Peyer's patch (tissue), 4 donors: ENCODE measurements at regions not wholly inside any gene's neighbourhood (a gene's known extent, or its start where the extent isn't known, plus 50 kb on each side); places are given as distances from the start of the nearest gene placed in this dataset.

ENCODE experiments used
- DNase-seq, 3 donors: peaks; one replicate each; pipeline ENCODE4 v3.0.0-alpha.2; 2017 to 2019
- H3K27ac ChIP-seq, 4 donors: fragments of 200-600 bp; sonication (generic); one replicate each; pipeline ENCODE4 v1.5.1; 2016 to 2019
- H3K27me3 ChIP-seq, 2 donors: fragments of 200-600 bp; sonication (generic); one replicate each; pipeline ENCODE4 v1.5.1; 2019
- H3K36me3 ChIP-seq, 3 donors: fragments of 200-600 bp; sonication (generic); one replicate each; pipeline ENCODE4 v1.5.1; 2016 to 2019
- H3K4me1 ChIP-seq, 4 donors: fragments of 200-600 bp; sonication (generic); one replicate each; pipeline ENCODE4 v1.5.1; 2016 to 2019
- H3K4me3 ChIP-seq, 4 donors: fragments of 200-600 bp; sonication (generic); 1 replicate in 3 of 4; 2 replicates in 1 of 4; pipeline ENCODE4 v1.5.1; 2016 to 2019; ENCODE audit warnings: mild to moderate bottlenecking in 1 of 4
- H3K9me3 ChIP-seq, 4 donors: fragments of 200-600 bp; sonication (generic); one replicate each; pipeline ENCODE4 v1.5.1; 2016 to 2019; ENCODE audit warnings: mild to moderate bottlenecking in 1 of 4
- POLR2A ChIP-seq, 2 donors: fragments of 450-650 bp; IDR thresholded peaks; one replicate each; pipeline ENCODE4 v1.5.1; 2017; ENCODE audit warnings: antibody characterized with exemption in 2 of 2, mild to moderate bottlenecking in 2 of 2, moderate library complexity in 2 of 2
- TF ChIP-seq, protein P1 (sequence below), 6 experiments: fragments of 450-650 bp in 4 of 6; fragments of 200-600 bp in 2 of 6; sonication (generic) in 1 of 6; IDR thresholded peaks; one replicate each; pipeline ENCODE4 v1.5.1; 2017 to 2019; ENCODE audit warnings: antibody characterized with exemption in 6 of 6, mild to moderate bottlenecking in 3 of 6, moderate library complexity in 1 of 6

DNA sequence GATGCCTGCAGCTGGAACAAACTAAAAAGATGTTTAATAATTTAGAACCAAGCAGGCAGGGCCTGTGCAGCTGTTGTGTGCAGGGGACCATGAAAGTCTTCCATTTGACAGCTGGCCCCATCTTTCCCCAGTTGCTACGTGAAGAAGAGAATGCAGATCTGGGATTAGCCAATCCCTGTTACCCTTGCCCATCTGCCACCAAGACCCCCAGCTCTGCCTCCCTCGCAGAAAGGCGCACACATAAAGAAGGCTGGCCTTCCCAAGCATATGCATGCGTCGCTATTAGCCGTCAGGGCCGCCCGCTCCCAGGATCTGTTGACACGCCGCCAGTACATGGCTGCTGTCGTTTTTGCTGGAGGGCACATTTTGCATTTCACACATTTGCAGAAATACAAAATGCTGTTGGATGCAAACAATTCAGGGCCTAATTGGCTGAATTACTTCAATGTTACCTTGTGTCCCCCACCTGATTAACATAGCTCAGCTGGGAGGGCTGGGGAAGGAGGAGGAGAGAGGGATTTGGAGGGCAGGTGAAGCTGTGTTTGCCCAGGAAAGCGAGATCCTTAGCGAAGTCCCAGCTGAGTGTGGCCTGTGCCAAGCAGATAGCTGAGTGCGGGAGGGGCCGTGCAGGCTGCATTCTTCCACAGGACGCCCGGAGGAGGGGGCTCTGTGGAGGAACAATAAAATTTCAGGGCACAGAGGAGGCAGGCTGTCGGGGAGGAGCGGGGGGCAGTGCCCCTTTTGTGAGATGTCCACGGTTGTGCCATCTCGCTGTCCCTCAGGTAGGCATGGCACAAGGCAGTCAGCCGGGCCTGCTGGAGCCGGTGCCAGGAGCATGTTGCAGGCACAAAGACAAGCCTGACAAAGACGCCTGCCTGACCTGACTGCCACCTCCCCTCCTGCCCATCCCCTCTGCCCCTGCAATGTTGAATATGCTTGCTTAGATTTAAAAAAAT is 443.0 kb upstream of the MKI67 start:
- DNase-seq = no peak
- Histone ChIP-seq H3K4me3 (no peak overlapping the region), H3K9me3 (no peaks in the 10 kb centered on the region), H3K4me1 (no peaks in the 10 kb centered on the region), H3K27me3 (no peaks in the 10 kb centered on the region), H3K27ac (no peak overlapping the region), H3K36me3 (no peaks in the 10 kb centered on the region)
- TF ChIP-seq, protein P1, sequence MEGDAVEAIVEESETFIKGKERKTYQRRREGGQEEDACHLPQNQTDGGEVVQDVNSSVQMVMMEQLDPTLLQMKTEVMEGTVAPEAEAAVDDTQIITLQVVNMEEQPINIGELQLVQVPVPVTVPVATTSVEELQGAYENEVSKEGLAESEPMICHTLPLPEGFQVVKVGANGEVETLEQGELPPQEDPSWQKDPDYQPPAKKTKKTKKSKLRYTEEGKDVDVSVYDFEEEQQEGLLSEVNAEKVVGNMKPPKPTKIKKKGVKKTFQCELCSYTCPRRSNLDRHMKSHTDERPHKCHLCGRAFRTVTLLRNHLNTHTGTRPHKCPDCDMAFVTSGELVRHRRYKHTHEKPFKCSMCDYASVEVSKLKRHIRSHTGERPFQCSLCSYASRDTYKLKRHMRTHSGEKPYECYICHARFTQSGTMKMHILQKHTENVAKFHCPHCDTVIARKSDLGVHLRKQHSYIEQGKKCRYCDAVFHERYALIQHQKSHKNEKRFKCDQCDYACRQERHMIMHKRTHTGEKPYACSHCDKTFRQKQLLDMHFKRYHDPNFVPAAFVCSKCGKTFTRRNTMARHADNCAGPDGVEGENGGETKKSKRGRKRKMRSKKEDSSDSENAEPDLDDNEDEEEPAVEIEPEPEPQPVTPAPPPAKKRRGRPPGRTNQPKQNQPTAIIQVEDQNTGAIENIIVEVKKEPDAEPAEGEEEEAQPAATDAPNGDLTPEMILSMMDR (IDR thresholded peaks at IDR 0.05) = no peak
- no peak for TF ChIP-seq POLR2A (IDR thresholded peaks at IDR 0.05)

DNA sequence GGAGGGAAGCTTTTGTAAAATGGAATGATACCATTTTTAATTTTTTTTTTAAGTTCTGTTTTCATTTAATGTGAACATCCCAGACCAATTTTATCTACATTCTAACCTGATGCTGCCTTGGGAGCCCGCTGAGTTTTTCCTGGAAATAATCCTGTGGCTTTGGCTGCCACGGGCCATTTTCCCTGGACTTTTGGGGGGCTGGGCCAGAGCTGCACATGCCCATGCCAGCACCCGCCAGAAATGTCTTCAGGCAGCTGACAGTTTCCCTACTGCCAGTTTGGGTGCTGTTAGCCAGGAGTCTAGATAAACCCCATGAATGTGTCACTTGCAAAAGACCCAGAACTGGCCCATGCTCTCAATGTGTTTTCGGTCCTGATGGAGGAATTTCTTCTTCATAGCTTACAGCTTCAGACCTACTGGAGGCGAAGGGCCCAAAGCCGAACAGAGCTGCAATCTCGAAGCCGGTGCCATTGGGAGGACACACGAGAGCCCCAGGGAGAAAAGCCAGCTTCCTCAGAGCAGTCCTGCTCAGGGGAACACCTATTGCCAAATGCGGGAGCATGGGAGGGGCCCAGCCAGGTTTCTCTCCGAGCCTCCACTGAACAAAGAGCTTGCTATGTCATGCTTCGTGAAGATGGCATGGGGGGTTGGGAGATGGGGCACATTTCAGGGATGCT is 444.2 kb upstream of the MKI67 start:
- H3K27me3 ChIP-seq = no peaks in the 10 kb centered on the region
- no peak overlapping the region for H3K4me3 ChIP-seq
- no peak overlapping the region for H3K27ac ChIP-seq
- DNase-seq = no peak
- H3K36me3 ChIP-seq = no peaks in the 10 kb centered on the region
- no peaks in the 10 kb centered on the region for H3K4me1 ChIP-seq
- H3K9me3 ChIP-seq = no peaks in the 10 kb centered on the region
- TF ChIP-seq, protein P1 (IDR thresholded peaks at IDR 0.05) = no peak

DNA sequence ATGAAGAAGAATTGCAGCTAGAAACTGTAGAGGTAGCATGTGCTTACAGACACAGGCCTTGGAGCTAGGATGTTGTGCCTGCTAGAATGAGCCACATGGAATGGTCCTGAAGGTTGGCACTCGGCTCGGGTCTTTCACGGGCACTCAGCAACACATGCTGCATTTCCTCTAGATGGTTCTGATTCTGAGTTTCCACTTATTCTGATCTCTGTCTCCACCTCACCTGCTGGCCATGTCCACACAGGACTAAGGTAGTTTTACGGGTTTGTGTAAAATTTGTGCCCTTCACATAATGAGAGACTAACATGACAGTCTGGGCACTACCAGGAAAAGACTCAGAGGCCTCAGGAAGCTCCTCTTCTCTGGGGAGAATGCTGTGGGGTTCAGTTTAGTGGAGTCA is 444.8 kb upstream of the MKI67 start:
- Histone ChIP-seq H3K9me3 (no peaks in the 10 kb centered on the region), H3K4me3 (no peak overlapping the region), H3K27me3 (no peaks in the 10 kb centered on the region), H3K27ac (no peak overlapping the region), H3K36me3 (no peaks in the 10 kb centered on the region), H3K4me1 (no peaks in the 10 kb centered on the region)
- TF ChIP-seq, protein P1 (IDR thresholded peaks at IDR 0.05) = no peak
- no peak for TF ChIP-seq POLR2A (IDR thresholded peaks at IDR 0.05)
- no peak for DNase-seq

DNA sequence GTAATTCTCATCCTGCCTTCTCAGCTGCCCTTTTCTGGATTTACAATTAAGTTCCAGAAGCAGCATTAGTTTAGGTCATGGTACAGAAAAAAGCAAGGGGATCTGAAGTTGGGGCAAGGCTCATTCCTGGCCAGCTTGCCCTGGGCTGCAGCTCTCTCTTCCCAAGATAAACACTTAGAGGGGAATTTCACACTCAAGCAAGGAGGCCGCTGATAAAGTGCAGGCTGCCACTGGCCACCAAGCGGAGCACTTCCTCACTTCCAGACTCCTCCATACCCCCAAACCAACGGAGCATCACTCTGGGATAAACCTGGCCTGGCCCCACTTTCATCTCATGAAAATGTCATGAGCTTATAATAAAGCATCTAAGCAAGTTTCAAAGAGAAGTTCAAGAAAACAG is 445.5 kb upstream of the MKI67 start:
- DNase-seq = no peak
- Histone ChIP-seq H3K36me3 (no peaks in the 10 kb centered on the region), H3K27me3 (no peaks in the 10 kb centered on the region), H3K4me3 (no peak overlapping the region), H3K9me3 (no peaks in the 10 kb centered on the region), H3K27ac (no peak overlapping the region), H3K4me1 (no peaks in the 10 kb centered on the region)
- TF ChIP-seq POLR2A (IDR thresholded peaks at IDR 0.05) = no peak
- TF ChIP-seq, protein P1 (IDR thresholded peaks at IDR 0.05) = no peak

DNA sequence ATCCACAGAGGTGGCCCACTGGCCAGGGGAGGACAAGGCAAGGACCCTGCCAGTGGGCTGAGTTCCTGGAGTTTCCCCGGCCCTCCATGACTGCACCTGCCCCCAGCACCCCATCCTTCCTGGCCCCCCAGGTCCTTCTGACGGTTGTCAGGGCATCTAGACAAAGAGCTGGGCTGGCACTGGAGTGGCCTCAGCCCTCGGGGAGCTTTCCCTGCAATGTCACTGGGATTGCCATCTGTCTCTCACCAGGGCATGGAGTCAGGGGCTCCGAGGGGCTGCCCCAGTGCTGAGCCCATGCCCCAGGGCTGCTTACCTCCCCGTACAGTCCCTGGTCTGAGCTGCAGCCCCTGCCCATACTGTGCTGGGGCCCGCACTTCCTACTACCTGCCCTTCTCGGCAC is 446.5 kb upstream of the MKI67 start:
- no peaks in the 10 kb centered on the region for H3K27me3 ChIP-seq
- H3K9me3 ChIP-seq = no peaks in the 10 kb centered on the region
- DNase-seq = no peak
- no peaks in the 10 kb centered on the region for H3K4me1 ChIP-seq
- H3K36me3 ChIP-seq = no peaks in the 10 kb centered on the region
- no peak overlapping the region for H3K4me3 ChIP-seq
- TF ChIP-seq, protein P1 (IDR thresholded peaks at IDR 0.05) = no peak
- no peak for TF ChIP-seq POLR2A (IDR thresholded peaks at IDR 0.05)
- H3K27ac ChIP-seq = no peak overlapping the region
